ENCODE measurements at regions not wholly inside any gene's neighbourhood (a gene's known extent, or its start where the extent isn't known, plus 50 kb on each side); places are given as distances from the start of the nearest gene placed in this dataset.
"Not testable (repeated sequence)": the region's sequence is repeated elsewhere in the genome, so short reads cannot be mapped to it uniquely, and the experiment has no call there.

GRCh38 chr9:13805546-13805945, 508.4 kb downstream of the NFIB start:
- Histone ChIP-seq H3K4me3 (ENCODE audit: low read length) (no peak overlapping the region), H3K9me3 (replicated peaks; ENCODE audit: insufficient read depth, low read length) (no peaks in the 10 kb centered on the region), H3K27me3 (replicated peaks; ENCODE audit: insufficient read depth, low read length) (no peaks in the 10 kb centered on the region), H3K9ac (ENCODE audit: low read length) (no peak overlapping the region), H3K4me2 (ENCODE audit: low read depth, low read length) (no peak overlapping the region), H2AFZ (ENCODE audit: low read length) (no peak overlapping the region), H3K4me1 (ENCODE audit: low read length) (no peaks in the 10 kb centered on the region), H4K20me1 (ENCODE audit: insufficient read depth, low read length) (no peaks in the 10 kb centered on the region), H3K79me2 (ENCODE audit: low read length) (no peaks in the 10 kb centered on the region), H3F3A (ENCODE audit: insufficient read depth, low read length) (no peaks in the 10 kb centered on the region), H3K27ac (ENCODE audit: low read length) (no peak overlapping the region), H3K36me3 (replicated peaks; ENCODE audit: insufficient read depth, low read length) (no peaks in the 10 kb centered on the region), H3K9me2 (replicated peaks; ENCODE audit: insufficient read depth, low read length) (no peaks in the 10 kb centered on the region)
- no peak for DNase-seq
- TF ChIP-seq EZH2phosphoT487 (IDR thresholded peaks at IDR 0.05; ENCODE audit: low read length) (no peak), EZH2 (optimal IDR thresholded peaks at IDR 0.05; ENCODE audit: low read depth, low read length) (no peak)

GRCh38 chr9:13804532-13804931, 509.4 kb downstream of the NFIB start:
- no peak overlapping the region for H3K27ac ChIP-seq (ENCODE audit: low read length)

GRCh38 chr9:13800776-13801175, 513.2 kb downstream of the NFIB start:
- Histone ChIP-seq H3K9me2 (replicated peaks; ENCODE audit: insufficient read depth, low read length) (no peaks in the 10 kb centered on the region), H3K27me3 (replicated peaks; ENCODE audit: insufficient read depth, low read length) (no peaks in the 10 kb centered on the region), H2AFZ (ENCODE audit: low read length) (no peak overlapping the region), H3K9me3 (replicated peaks; ENCODE audit: insufficient read depth, low read length) (no peaks in the 10 kb centered on the region), H3K27ac (ENCODE audit: low read length) (no peak overlapping the region), H3K4me3 (ENCODE audit: low read length) (no peak overlapping the region), H3K9ac (ENCODE audit: low read length) (no peak overlapping the region), H4K20me1 (ENCODE audit: insufficient read depth, low read length) (no peaks in the 10 kb centered on the region), H3K4me1 (ENCODE audit: low read length) (no peaks in the 10 kb centered on the region), H3K36me3 (replicated peaks; ENCODE audit: insufficient read depth, low read length) (no peaks in the 10 kb centered on the region), H3F3A (ENCODE audit: insufficient read depth, low read length) (no peaks in the 10 kb centered on the region), H3K4me2 (ENCODE audit: low read depth, low read length) (no peak overlapping the region), H3K79me2 (ENCODE audit: low read length) (no peaks in the 10 kb centered on the region)
- no peak for TF ChIP-seq CTCF (IDR thresholded peaks at IDR 0.05; ENCODE audit: low read length)
- TF ChIP-seq EZH2 (optimal IDR thresholded peaks at IDR 0.05; ENCODE audit: low read depth, low read length) = no peak
- no peak for TF ChIP-seq EZH2phosphoT487 (IDR thresholded peaks at IDR 0.05; ENCODE audit: low read length)
- no peak for DNase-seq

More at GRCh38 chr9:13804532-13804931, 509.4 kb downstream of the NFIB start:
- H3K27me3 ChIP-seq (replicated peaks; ENCODE audit: insufficient read depth, low read length) = no peaks in the 10 kb centered on the region
- H3K9me3 ChIP-seq (replicated peaks; ENCODE audit: insufficient read depth, low read length) = no peaks in the 10 kb centered on the region
- H3K79me2 ChIP-seq (ENCODE audit: low read length) = no peaks in the 10 kb centered on the region
- TF ChIP-seq EZH2 (optimal IDR thresholded peaks at IDR 0.05; ENCODE audit: low read depth, low read length) (no peak), EZH2phosphoT487 (IDR thresholded peaks at IDR 0.05; ENCODE audit: low read length) (no peak), CTCF (IDR thresholded peaks at IDR 0.05; ENCODE audit: low read length) (no peak)
- H3F3A ChIP-seq (ENCODE audit: insufficient read depth, low read length) = no peaks in the 10 kb centered on the region
- no peak overlapping the region for H2AFZ ChIP-seq (ENCODE audit: low read length)
- H3K9me2 ChIP-seq (replicated peaks; ENCODE audit: insufficient read depth, low read length) = no peaks in the 10 kb centered on the region
- H3K4me3 ChIP-seq (ENCODE audit: low read length) = no peak overlapping the region
- no peak for DNase-seq
- H3K4me1 ChIP-seq (ENCODE audit: low read length) = no peaks in the 10 kb centered on the region
- H3K9ac ChIP-seq (ENCODE audit: low read length) = no peak overlapping the region
- no peak overlapping the region for H3K4me2 ChIP-seq (ENCODE audit: low read depth, low read length)
- no peaks in the 10 kb centered on the region for H4K20me1 ChIP-seq (ENCODE audit: insufficient read depth, low read length)
- H3K36me3 ChIP-seq (replicated peaks; ENCODE audit: insufficient read depth, low read length) = no peaks in the 10 kb centered on the region

GRCh38 chr9:13797701-13798100, 516.2 kb downstream of the NFIB start:
- not testable (repeated sequence) for H3K27me3 ChIP-seq (replicated peaks; ENCODE audit: insufficient read depth, low read length); H2AFZ ChIP-seq (ENCODE audit: low read length); H3K4me2 ChIP-seq (ENCODE audit: low read depth, low read length); H3K27ac ChIP-seq (ENCODE audit: low read length); H3K9me3 ChIP-seq (replicated peaks; ENCODE audit: insufficient read depth, low read length); H3K36me3 ChIP-seq (replicated peaks; ENCODE audit: insufficient read depth, low read length); H3K79me2 ChIP-seq (ENCODE audit: low read length); H4K20me1 ChIP-seq (ENCODE audit: insufficient read depth, low read length); H3K4me3 ChIP-seq (ENCODE audit: low read length); H3K9me2 ChIP-seq (replicated peaks; ENCODE audit: insufficient read depth, low read length); H3F3A ChIP-seq (ENCODE audit: insufficient read depth, low read length); H3K9ac ChIP-seq (ENCODE audit: low read length); DNase-seq; H3K4me1 ChIP-seq (ENCODE audit: low read length)
